ENCODE measurements at regions not wholly inside any gene's neighbourhood (a gene's known extent, or its start where the extent isn't known, plus 50 kb on each side); places are given as distances from the start of the nearest gene placed in this dataset.

DNA sequence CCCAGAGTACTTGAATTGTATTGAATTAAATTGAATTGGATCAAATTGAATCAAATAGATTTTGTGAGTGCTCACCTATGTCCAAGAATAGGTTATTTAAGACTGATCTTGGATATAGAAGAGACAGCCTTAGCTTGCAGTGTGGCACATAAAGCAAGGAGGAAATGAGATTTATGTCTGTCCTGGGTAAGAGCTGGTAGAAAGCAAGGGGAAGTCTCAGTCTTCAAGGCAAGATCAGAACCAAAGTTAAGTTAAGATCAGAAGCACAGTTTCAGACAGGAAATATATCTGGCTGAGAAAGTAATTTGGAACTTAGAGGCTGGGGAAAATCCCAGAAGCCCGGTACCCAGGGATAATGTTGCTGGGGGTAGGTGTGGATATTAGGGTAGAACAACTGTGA lies 244.4 kb upstream of the ARPP21 start:
- Mint-ChIP-seq H3K4me1 (no peaks in the 10 kb centered on the region), H3K9me3 (peaks cover 0 to 22% (median 8%) of the 10 kb centered on the region in 11 donors), H3K27ac (no peak overlapping the region), H3K36me3 (no peaks in the 10 kb centered on the region), H3K4me3 (no peak overlapping the region), H3K27me3 (no peaks in the 10 kb centered on the region)
- H3K4me3 ChIP-seq (ENCODE audit: low read length) = no peak overlapping the region
- H3K27me3 ChIP-seq (ENCODE audit: control insufficient read depth in 2 of 2, insufficient read depth in 2 of 2, low read length in 2 of 2) = no peaks in the 10 kb centered on the region
- ATAC-seq = no peak
- H3K4me1 ChIP-seq (ENCODE audit: control insufficient read depth in 2 of 2, insufficient read depth in 2 of 2, low read length in 2 of 2) = no peaks in the 10 kb centered on the region
- no peak overlapping the region for H3K27ac ChIP-seq (ENCODE audit: low read depth, low read length)
- intact Hi-C loops (cut with micrococcal nuclease) = no loop called here
- peaks cover 0 to 3% (median 0%) of the 10 kb centered on the region in 3 experiments for H3K9me3 ChIP-seq (ENCODE audit: control insufficient read depth in 2 of 3, low read length in 3 of 3)
- no peak for DNase-seq
- ChIA-PET POLR2A (no interaction called here), CTCF (no interaction called here)
- H3K36me3 ChIP-seq (ENCODE audit: control insufficient read depth in 2 of 3, insufficient read depth in 3 of 3, low read length in 3 of 3) = no peaks in the 10 kb centered on the region

DNA sequence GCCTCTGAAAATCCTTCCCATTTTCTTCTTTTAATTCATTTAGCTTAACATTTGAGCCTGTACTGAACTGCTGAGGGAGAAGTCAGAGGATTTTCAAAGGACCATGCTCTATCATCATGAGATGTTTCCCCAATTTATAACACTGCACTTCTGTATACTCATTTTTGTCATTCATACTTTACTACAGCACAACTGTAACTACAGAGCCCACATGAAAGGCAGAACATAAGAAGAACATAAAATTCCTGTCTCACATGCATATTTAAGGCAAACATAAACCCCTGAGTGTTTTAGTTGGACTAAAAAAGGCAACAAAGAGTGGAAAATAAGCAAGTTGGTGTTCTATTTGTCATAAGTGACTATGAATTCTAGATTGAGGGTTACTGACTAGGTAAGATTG lies 237.7 kb upstream of the ARPP21 start:
- Histone ChIP-seq H3K4me1 (ENCODE audit: control insufficient read depth in 2 of 2, insufficient read depth in 2 of 2, low read length in 2 of 2) (no peaks in the 10 kb centered on the region), H3K27me3 (ENCODE audit: control insufficient read depth in 2 of 2, insufficient read depth in 2 of 2, low read length in 2 of 2) (no peaks in the 10 kb centered on the region), H3K4me3 (ENCODE audit: low read length) (no peak overlapping the region), H3K36me3 (ENCODE audit: control insufficient read depth in 2 of 3, insufficient read depth in 3 of 3, low read length in 3 of 3) (no peaks in the 10 kb centered on the region), H3K9me3 (ENCODE audit: control insufficient read depth in 2 of 3, low read length in 3 of 3) (no peaks in the 10 kb centered on the region), H3K27ac (ENCODE audit: low read depth, low read length) (no peak overlapping the region)
- H3K27ac Mint-ChIP-seq = no peak overlapping the region
- ChIA-PET CTCF (no interaction called here), POLR2A (no interaction called here)
- no peaks in the 10 kb centered on the region for H3K27me3 Mint-ChIP-seq
- no peaks in the 10 kb centered on the region for H3K36me3 Mint-ChIP-seq
- intact Hi-C loops (cut with micrococcal nuclease) = no loop called here
- H3K9me3 Mint-ChIP-seq = peaks cover 0 to 4% (median 0%) of the 10 kb centered on the region in 11 donors
- no peaks in the 10 kb centered on the region for H3K4me1 Mint-ChIP-seq
- ATAC-seq (no peak), DNase-seq (no peak)
- no peak overlapping the region for H3K4me3 Mint-ChIP-seq

DNA sequence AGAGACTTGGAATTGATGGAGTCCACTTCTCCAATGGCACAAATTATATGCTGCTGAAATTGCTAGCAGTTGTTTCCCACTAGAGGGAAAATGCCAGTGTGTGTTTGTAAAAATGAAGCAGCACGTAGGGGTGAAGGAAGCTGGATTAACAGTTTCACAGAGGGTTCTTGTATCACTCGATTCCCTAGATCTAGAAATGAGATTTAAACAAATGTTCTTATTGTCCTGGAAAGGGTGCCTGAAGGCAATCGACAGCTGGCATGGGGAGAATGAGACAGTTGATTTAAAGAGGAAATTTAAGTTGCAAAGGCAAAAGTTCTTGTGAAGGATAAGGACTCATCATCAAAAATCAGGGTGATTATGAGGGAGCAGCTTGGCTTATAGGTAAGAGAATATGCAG lies 234.8 kb upstream of the ARPP21 start:
- CTCF ChIA-PET = no interaction called here
- Histone ChIP-seq H3K36me3 (ENCODE audit: control insufficient read depth in 2 of 3, insufficient read depth in 3 of 3, low read length in 3 of 3) (no peaks in the 10 kb centered on the region), H3K4me3 (ENCODE audit: low read length) (no peak overlapping the region), H3K27ac (ENCODE audit: low read depth, low read length) (no peak overlapping the region), H3K27me3 (ENCODE audit: control insufficient read depth in 2 of 2, insufficient read depth in 2 of 2, low read length in 2 of 2) (no peaks in the 10 kb centered on the region), H3K4me1 (ENCODE audit: control insufficient read depth in 2 of 2, insufficient read depth in 2 of 2, low read length in 2 of 2) (no peaks in the 10 kb centered on the region), H3K9me3 (ENCODE audit: control insufficient read depth in 2 of 3, low read length in 3 of 3) (no peaks in the 10 kb centered on the region)
- DNase-seq (no peak), ATAC-seq (no peak)
- Mint-ChIP-seq H3K27me3 (no peaks in the 10 kb centered on the region), H3K9me3 (peaks cover 0 to 6% (median 0%) of the 10 kb centered on the region in 11 donors), H3K4me3 (no peak overlapping the region), H3K4me1 (no peaks in the 10 kb centered on the region), H3K36me3 (no peaks in the 10 kb centered on the region), H3K27ac (no peak overlapping the region)
- intact Hi-C loops (cut with micrococcal nuclease) = no loop called here
- POLR2A ChIA-PET = no interaction called here

DNA sequence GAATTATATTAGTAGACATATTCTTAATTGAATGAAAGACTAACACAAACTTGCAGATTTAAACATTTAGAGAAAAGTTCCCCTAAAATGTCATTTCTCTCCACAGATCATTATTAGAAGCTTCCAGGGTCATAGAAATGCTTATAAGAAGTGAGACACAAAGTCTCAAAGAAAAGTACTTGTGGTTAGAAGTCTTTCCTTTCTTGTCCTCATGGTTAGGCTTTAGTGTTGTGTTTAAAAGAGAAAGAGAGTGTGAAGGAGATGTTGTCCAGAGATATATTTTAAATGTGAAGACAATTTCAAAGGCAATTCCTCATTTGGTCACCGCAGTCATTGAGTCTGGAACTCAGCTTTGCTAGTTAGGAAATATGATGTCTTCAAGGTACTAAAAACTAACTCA lies 230.4 kb upstream of the ARPP21 start:
- no peaks in the 10 kb centered on the region for H3K36me3 Mint-ChIP-seq
- ATAC-seq (no peak), DNase-seq (no peak)
- Histone ChIP-seq H3K27ac (ENCODE audit: low read depth, low read length) (no peak overlapping the region), H3K36me3 (ENCODE audit: control insufficient read depth in 2 of 3, insufficient read depth in 3 of 3, low read length in 3 of 3) (no peaks in the 10 kb centered on the region), H3K4me3 (ENCODE audit: low read length) (no peak overlapping the region), H3K4me1 (ENCODE audit: control insufficient read depth in 2 of 2, insufficient read depth in 2 of 2, low read length in 2 of 2) (no peaks in the 10 kb centered on the region), H3K27me3 (ENCODE audit: control insufficient read depth in 2 of 2, insufficient read depth in 2 of 2, low read length in 2 of 2) (no peaks in the 10 kb centered on the region), H3K9me3 (ENCODE audit: control insufficient read depth in 2 of 3, low read length in 3 of 3) (no peaks in the 10 kb centered on the region)
- intact Hi-C loops (cut with micrococcal nuclease) = no loop called here
- no peaks in the 10 kb centered on the region for H3K27me3 Mint-ChIP-seq
- ChIA-PET POLR2A (no interaction called here), CTCF (interaction anchor here (0.6 kb wide), 1 partner anchor 9 kb away, joined by 3 read pairs; no protein-coding TSS in a partner anchor)
- H3K27ac Mint-ChIP-seq = no peak overlapping the region
- H3K4me1 Mint-ChIP-seq = no peaks in the 10 kb centered on the region
- no peak overlapping the region for H3K4me3 Mint-ChIP-seq
- H3K9me3 Mint-ChIP-seq = peaks cover 0 to 8% (median 0%) of the 10 kb centered on the region in 11 donors

DNA sequence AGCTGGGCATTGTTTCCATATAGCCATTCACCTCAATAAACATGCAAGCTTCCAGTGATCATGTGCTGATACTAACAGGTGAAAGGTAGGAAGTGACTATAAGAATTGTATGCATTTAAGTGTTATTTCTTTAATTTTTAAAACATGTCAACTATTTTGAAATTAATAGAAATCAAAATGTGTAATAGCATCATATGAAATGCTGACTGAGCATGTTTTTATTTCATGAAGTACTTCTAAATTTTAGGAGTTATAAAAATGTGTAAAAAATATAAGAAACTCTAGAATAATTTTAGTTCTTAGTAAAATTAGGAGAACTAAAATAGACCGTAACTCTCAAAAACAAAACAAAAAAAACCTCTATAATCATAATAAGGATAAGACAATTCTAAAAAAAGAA lies 229.3 kb upstream of the ARPP21 start:
- ChIA-PET CTCF (no interaction called here), POLR2A (no interaction called here)
- Mint-ChIP-seq H3K27ac (no peak overlapping the region), H3K4me1 (no peaks in the 10 kb centered on the region), H3K36me3 (no peaks in the 10 kb centered on the region), H3K27me3 (no peaks in the 10 kb centered on the region), H3K4me3 (no peak overlapping the region), H3K9me3 (peaks cover 0 to 8% (median 0%) of the 10 kb centered on the region in 11 donors)
- H3K27me3 ChIP-seq (ENCODE audit: control insufficient read depth in 2 of 2, insufficient read depth in 2 of 2, low read length in 2 of 2) = no peaks in the 10 kb centered on the region
- H3K4me3 ChIP-seq (ENCODE audit: low read length) = no peak overlapping the region
- DNase-seq (no peak), ATAC-seq (no peak)
- H3K27ac ChIP-seq (ENCODE audit: low read depth, low read length) = no peak overlapping the region
- H3K4me1 ChIP-seq (ENCODE audit: control insufficient read depth in 2 of 2, insufficient read depth in 2 of 2, low read length in 2 of 2) = no peaks in the 10 kb centered on the region
- no peaks in the 10 kb centered on the region for H3K9me3 ChIP-seq (ENCODE audit: control insufficient read depth in 2 of 3, low read length in 3 of 3)
- intact Hi-C loops (cut with micrococcal nuclease) = no loop called here
- no peaks in the 10 kb centered on the region for H3K36me3 ChIP-seq (ENCODE audit: control insufficient read depth in 2 of 3, insufficient read depth in 3 of 3, low read length in 3 of 3)

DNA sequence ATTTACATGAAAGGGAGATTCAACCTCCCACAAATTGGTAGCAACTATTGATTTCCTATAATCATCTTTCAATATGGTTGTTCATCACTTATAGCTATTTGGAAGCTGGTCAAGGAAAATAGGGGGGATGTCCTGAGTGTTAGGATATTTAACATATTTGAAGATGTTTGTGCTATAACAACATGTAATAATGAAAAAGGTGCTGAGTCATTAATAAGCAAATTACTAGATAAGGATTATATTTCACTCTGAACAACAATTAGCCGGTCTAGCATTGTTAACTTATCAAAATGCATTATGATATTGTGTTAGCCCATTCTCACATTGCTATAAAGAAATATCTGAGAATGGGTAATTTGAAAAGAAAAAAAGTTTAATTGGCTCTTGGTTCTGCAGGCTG lies 225.8 kb upstream of the ARPP21 start:
- ChIA-PET POLR2A (no interaction called here), CTCF (no interaction called here)
- no peaks in the 10 kb centered on the region for H3K27me3 Mint-ChIP-seq
- H3K4me3 Mint-ChIP-seq = no peak overlapping the region
- no peaks in the 10 kb centered on the region for H3K4me1 Mint-ChIP-seq
- Histone ChIP-seq H3K9me3 (ENCODE audit: control insufficient read depth in 2 of 3, low read length in 3 of 3) (no peaks in the 10 kb centered on the region), H3K4me3 (ENCODE audit: low read length) (no peak overlapping the region), H3K4me1 (ENCODE audit: control insufficient read depth in 2 of 2, insufficient read depth in 2 of 2, low read length in 2 of 2) (no peaks in the 10 kb centered on the region), H3K27ac (ENCODE audit: low read depth, low read length) (no peak overlapping the region), H3K36me3 (ENCODE audit: control insufficient read depth in 2 of 3, insufficient read depth in 3 of 3, low read length in 3 of 3) (no peaks in the 10 kb centered on the region), H3K27me3 (ENCODE audit: control insufficient read depth in 2 of 2, insufficient read depth in 2 of 2, low read length in 2 of 2) (no peaks in the 10 kb centered on the region)
- H3K9me3 Mint-ChIP-seq = peaks cover 0 to 4% (median 0%) of the 10 kb centered on the region in 11 donors
- no peak overlapping the region for H3K27ac Mint-ChIP-seq
- no peak for DNase-seq
- intact Hi-C loops (cut with micrococcal nuclease) = no loop called here
- no peaks in the 10 kb centered on the region for H3K36me3 Mint-ChIP-seq
- no peak for ATAC-seq

DNA sequence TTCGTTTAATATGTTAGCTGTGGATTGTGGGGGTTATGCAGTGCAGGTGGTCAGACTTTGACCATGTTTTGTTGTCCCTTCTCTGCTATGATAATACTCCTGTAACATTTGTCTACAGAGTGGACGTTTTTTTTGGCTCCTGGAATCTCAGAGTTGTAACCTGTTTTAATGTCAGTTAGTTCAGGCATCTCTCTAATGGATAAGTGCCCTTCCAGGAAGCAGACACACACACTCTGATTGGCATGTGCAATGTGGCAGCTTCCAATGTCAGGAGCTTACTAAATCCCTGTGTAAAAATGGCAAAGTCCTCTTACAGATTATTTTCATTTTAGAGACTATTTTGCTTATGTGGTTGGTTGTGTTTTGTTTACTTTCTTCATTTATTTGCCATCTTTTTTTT lies 222.2 kb upstream of the ARPP21 start:
- no peaks in the 10 kb centered on the region for H3K27me3 Mint-ChIP-seq
- no peak overlapping the region for H3K4me3 ChIP-seq (ENCODE audit: low read length)
- no peak overlapping the region for H3K4me3 Mint-ChIP-seq
- ChIA-PET POLR2A (no interaction called here), CTCF (no interaction called here)
- H3K9me3 Mint-ChIP-seq = peaks cover 0 to 4% (median 0%) of the 10 kb centered on the region in 11 donors
- no peaks in the 10 kb centered on the region for H3K27me3 ChIP-seq (ENCODE audit: control insufficient read depth in 2 of 2, insufficient read depth in 2 of 2, low read length in 2 of 2)
- H3K36me3 ChIP-seq (ENCODE audit: control insufficient read depth in 2 of 3, insufficient read depth in 3 of 3, low read length in 3 of 3) = no peaks in the 10 kb centered on the region
- H3K4me1 Mint-ChIP-seq = no peaks in the 10 kb centered on the region
- ATAC-seq (no peak), DNase-seq (no peak)
- intact Hi-C loops (cut with micrococcal nuclease) = no loop called here
- no peak overlapping the region for H3K27ac Mint-ChIP-seq
- H3K36me3 Mint-ChIP-seq = no peaks in the 10 kb centered on the region
- no peak overlapping the region for H3K27ac ChIP-seq (ENCODE audit: low read depth, low read length)
- no peaks in the 10 kb centered on the region for H3K9me3 ChIP-seq (ENCODE audit: control insufficient read depth in 2 of 3, low read length in 3 of 3)
- no peaks in the 10 kb centered on the region for H3K4me1 ChIP-seq (ENCODE audit: control insufficient read depth in 2 of 2, insufficient read depth in 2 of 2, low read length in 2 of 2)

All from naive thymus-derived CD4-positive, alpha-beta T cell (primary cell).